Panc1 (cell line): ENCODE measurements at regions not wholly inside any gene's neighbourhood (a gene's known extent, or its start where the extent isn't known, plus 50 kb on each side); places are given as distances from the start of the nearest gene placed in this dataset.

ENCODE experiments used
- ATAC-seq: fragments of 200-7000 bp; cut with Tn5 transposase; 2 replicates; pipeline ENCODE4 v1.9.1; 2020; ENCODE audit warnings: mild to moderate bottlenecking, moderate library complexity
- BruUV-seq: library from RNA; stranded (reverse); fragments of 400-500 nt; replicated peaks from 2 replicates; lab custom pipeline; 2021; lab: Mats Ljungman, UMichigan
- CTCF ChIA-PET: fragments of 300-600 bp; sonication (Branson Sonifier 250); formaldehyde crosslinking; loops from one replicate; lab custom pipeline; 2022; ENCODE audit warnings: antibody characterized with exemption; lab: Charles Lee
- POLR2A ChIA-PET: fragments of 300-600 bp; sonication (Branson Sonifier 250); formaldehyde crosslinking; loops from one replicate; lab custom pipeline; 2022; ENCODE audit warnings: antibody characterized with exemption; lab: Charles Lee
- DNase-seq: peaks from one replicate; pipeline ENCODE4 v3.0.0-alpha.2; 2010; ENCODE audit warnings: low read depth, low spot score
- H3K27ac ChIP-seq: 2 replicates; pipeline ENCODE4 v1.5.1; 2011; ENCODE audit warnings: mild to moderate bottlenecking, low read length, inconsistent platforms
- H3K27me3 ChIP-seq: fragments of 200-500 bp; sonication (Bioruptor generic); 2 replicates; pipeline ENCODE4 v1.6.0; 2014; ENCODE audit warnings: low read length, inconsistent platforms; ENCODE audit not compliant: control insufficient read depth, insufficient read depth
- H3K36me3 ChIP-seq: fragments of 200-500 bp; sonication (Bioruptor generic); 2 replicates; pipeline ENCODE4 v1.5.1; 2014; ENCODE audit warnings: inconsistent platforms, mild to moderate bottlenecking, low read length, moderate library complexity; ENCODE audit not compliant: control insufficient read depth, insufficient read depth
- H3K4me1 ChIP-seq: 2 replicates; pipeline ENCODE4 v1.5.1; 2011; ENCODE audit warnings: inconsistent platforms, mild to moderate bottlenecking, low read length, moderate library complexity; ENCODE audit not compliant: control insufficient read depth, insufficient read depth
- H3K4me3 ChIP-seq, 2 experiments: 2 replicates each; pipeline ENCODE4 v1.5.1; 2011 to 2012; ENCODE audit warnings: low read depth in 2 of 2, low read length in 2 of 2, mild to moderate bottlenecking in 2 of 2, inconsistent platforms in 1 of 2, moderate library complexity in 1 of 2
- H3K9me3 ChIP-seq: fragments of 200-500 bp; sonication (Bioruptor generic); 2 replicates; pipeline ENCODE4 v1.5.1; 2014; ENCODE audit warnings: low read depth, mild to moderate bottlenecking, inconsistent platforms, low read length, moderate library complexity; ENCODE audit not compliant: control insufficient read depth, insufficient read depth
- CTCF ChIP-seq: fragments of 450-650 bp; IDR thresholded peaks from 2 replicates; pipeline ENCODE4 v1.5.1; 2017; ENCODE audit warnings: mild to moderate bottlenecking
- POLR2AphosphoS5 ChIP-seq: IDR thresholded peaks from 2 replicates; pipeline ENCODE4 v1.6.1; 2012; ENCODE audit warnings: mild to moderate bottlenecking, low read depth, low read length, moderate library complexity
- REST ChIP-seq, 2 experiments: IDR thresholded peaks; 2 replicates each; pipeline ENCODE4 v1.6.1; 2011 to 2012; ENCODE audit warnings: low read depth in 2 of 2, control low read depth in 1 of 2, low read length in 1 of 2, mild to moderate bottlenecking in 1 of 2, moderate library complexity in 1 of 2; ENCODE audit not compliant: insufficient read depth in 1 of 2
- SIN3A ChIP-seq: IDR thresholded peaks from 2 replicates; pipeline ENCODE4 v1.6.1; 2012; ENCODE audit warnings: low read depth, mild to moderate bottlenecking, low read length, moderate library complexity, borderline replicate concordance; ENCODE audit not compliant: insufficient read depth
- TCF7L2 ChIP-seq: IDR thresholded peaks from 2 replicates; pipeline ENCODE4 v1.6.1; 2011; ENCODE audit warnings: mild to moderate bottlenecking, low read depth, low read length, inconsistent platforms
- in situ Hi-C: cut with HindIII; loops from 2 replicates; pipeline ENCODE4 v1.10.0; 2016; ENCODE audit warnings: low sequenced_read_pairs, low pct_unique_long_range_greater_than_20kb
- intact Hi-C: fragments of 100-400 bp; cut with micrococcal nuclease; formaldehyde crosslinking; loops from one replicate; pipeline ENCODE4 v1.10.0; 2022; ENCODE audit not compliant: unreplicated experiment

GRCh38 chr3:115438799-115439198, 184.5 kb upstream of the GAP43 start:
- TF ChIP-seq REST (IDR thresholded peaks at IDR 0.05; ENCODE audit: insufficient read depth in 1 of 2, low read depth in 2 of 2, low read length in 1 of 2): no peak
- no peak for TF ChIP-seq CTCF
- TF ChIP-seq TCF7L2: no peak
- no peak for TF ChIP-seq POLR2AphosphoS5
- TF ChIP-seq SIN3A: no peak
- H3K36me3 ChIP-seq: no peaks in the 10 kb centered on the region
- in situ Hi-C loops: no loop called here
- CTCF ChIA-PET: no interaction called here
- H3K27ac ChIP-seq: no peak overlapping the region
- intact Hi-C loops: no loop called here
- no peak for ATAC-seq
- no peak for DNase-seq
- H3K4me3 ChIP-seq: no peak overlapping the region
- POLR2A ChIA-PET: no interaction called here
- BruUV-seq: no TSS peak
- no peaks in the 10 kb centered on the region for H3K4me1 ChIP-seq
- no peaks in the 10 kb centered on the region for H3K27me3 ChIP-seq
- H3K9me3 ChIP-seq: no peaks in the 10 kb centered on the region

GRCh38 chr3:115445559-115445958, 177.8 kb upstream of the GAP43 start:
- TF ChIP-seq POLR2AphosphoS5 (no peak), REST (IDR thresholded peaks at IDR 0.05; ENCODE audit: insufficient read depth in 1 of 2, low read depth in 2 of 2, low read length in 1 of 2) (no peak), CTCF (no peak)
- Histone ChIP-seq H3K27me3 (no peaks in the 10 kb centered on the region), H3K4me1 (no peaks in the 10 kb centered on the region), H3K4me3 (no peak overlapping the region), H3K9me3 (no peaks in the 10 kb centered on the region), H3K27ac (no peak overlapping the region), H3K36me3 (no peaks in the 10 kb centered on the region)
- ChIA-PET POLR2A (no interaction called here), CTCF (no interaction called here)
- in situ Hi-C loops (no loop called here), intact Hi-C loops (no loop called here)
- ATAC-seq (no peak), DNase-seq (no peak)
- BruUV-seq: no TSS peak
